ENCODE measurements at regions not wholly inside any gene's neighbourhood (a gene's known extent, or its start where the extent isn't known, plus 50 kb on each side); places are given as distances from the start of the nearest gene placed in this dataset.
"Not testable (repeated sequence)": the region's sequence is repeated elsewhere in the genome, so short reads cannot be mapped to it uniquely, and the experiment has no call there.

DNA sequence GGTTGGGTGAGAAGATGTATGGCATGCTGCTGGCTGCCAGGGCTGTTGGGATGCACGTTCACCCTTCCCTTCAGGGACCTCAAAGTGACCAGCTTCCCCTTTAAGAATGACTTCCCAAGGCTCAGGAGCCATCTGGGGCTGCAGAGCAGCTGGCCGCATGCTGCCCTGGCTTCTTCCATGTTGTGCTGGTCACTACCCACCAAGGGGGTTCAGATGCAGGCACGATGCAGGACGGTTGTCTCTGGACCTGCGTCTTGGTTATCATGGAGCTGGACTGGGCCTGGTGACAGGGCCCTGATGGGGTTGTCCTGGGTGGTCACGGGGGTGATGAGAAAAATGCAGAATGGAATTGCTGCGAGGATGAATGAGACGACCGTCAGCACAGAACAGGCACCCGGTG is 297.8 kb downstream of the POTED start:
- not testable (repeated sequence) for DNase-seq

DNA sequence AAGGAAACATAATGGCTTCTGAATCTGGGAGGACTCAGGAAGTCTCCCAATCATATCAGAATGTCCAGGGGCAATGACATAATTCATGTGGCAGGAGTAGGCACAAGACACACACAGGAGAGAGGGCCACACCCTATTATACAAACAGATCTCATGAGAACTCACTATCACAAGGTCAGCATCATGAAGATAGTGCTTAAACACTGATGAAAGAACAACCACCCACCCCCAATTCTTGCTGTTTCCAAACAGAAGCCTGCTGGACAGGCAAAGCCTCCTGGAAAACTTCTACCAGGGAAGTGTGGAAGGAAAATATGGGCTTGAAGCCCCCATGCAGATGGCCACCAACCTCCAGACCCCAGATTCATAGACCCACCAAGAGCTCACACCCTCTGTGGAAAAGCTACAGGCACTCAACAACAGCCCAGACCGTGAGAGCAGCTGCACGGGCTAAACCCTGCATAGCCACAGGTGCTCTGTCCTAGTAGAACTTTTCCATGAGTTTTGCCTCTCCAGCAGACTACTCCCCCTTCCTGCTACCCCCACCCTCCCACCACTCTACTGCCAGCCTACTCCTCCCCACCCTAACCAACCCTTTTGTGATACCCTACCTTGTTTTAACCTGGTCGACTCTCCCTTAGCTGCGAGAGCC is 287.1 kb downstream of the POTED start:
- not testable (repeated sequence) for DNase-seq

- not testable (repeated sequence) for DNase-seq
These were observed 284.0 kb downstream of the POTED start for GRCh38 chr21:13893617-13894016.

GRCh38 chr21:13893025-13893424 is 283.4 kb downstream of the POTED start:
- not testable (repeated sequence) for DNase-seq

DNA sequence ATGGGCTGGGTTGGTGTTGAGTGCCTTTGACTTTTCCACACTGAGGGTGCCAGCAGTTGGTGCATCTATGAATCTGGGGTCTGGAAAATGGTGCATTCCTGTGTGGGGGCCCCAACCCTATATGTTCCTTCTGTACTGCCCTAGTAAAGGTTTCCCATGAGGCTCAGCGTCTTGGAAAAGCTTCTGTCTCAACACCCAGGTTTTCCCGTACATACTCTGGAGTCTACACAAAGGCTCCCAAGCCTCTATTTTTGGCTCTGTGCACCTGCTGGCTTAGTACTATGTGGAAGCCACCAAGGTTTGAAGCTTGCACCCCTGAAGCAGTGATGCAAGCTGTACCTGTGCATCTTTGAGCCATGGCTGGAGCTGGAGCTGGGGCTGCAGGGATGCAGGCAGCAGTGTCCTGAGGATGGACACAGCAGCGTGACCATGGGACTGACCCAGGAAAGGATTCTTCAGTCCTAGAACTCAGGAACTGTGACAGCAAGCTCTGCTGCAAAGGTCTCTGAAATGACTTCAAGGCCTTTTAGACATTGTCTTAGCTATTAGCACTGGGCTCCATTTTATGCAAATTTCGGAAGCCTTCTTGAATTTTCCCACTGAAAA is 282.7 kb downstream of the POTED start:
- not testable (repeated sequence) for DNase-seq

DNA sequence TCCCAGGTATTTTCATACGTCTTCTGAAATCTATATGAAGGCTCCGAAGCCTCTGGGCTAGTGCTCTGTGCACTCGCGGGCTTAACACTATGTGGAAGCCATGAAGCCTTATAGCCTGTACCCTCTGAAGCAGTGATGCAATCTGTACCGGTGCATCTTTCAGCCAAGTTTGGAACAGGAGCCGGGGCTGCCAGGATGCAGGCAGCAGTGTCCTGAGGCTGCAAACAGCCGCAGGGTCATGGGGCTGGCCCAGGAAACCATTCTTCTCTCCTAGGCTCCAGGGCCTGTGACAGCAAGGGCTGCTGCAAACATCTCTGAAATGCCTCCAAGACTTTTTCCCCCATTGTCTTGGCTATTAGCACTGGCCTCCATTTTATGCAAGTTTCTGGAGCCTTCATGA is 279.6 kb downstream of the POTED start:
- DNase-seq = not testable (repeated sequence)

- not testable (repeated sequence) for DNase-seq
These were observed 274.2 kb downstream of the POTED start for GRCh38 chr21:13883641-13884395.

DNA sequence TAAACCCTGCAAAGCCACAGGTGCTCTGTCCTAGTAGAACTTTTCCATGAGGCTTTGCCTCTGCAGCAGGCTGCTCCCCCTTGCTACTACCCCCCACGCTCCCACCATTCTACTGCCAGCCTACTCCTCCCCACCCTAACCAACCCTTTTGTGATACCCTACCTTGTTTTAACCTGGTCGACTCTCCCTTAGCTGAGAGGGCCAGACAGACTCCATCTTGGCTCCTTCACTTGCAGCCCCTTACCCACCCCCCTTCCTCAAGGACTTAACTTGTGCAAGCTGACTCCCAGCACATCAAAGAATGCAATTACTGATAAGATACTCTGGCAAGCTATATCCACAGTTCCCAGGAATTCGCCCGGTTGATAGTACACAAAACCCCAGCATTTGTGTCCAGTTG is 267.9 kb downstream of the POTED start:
- DNase-seq = not testable (repeated sequence)

DNA sequence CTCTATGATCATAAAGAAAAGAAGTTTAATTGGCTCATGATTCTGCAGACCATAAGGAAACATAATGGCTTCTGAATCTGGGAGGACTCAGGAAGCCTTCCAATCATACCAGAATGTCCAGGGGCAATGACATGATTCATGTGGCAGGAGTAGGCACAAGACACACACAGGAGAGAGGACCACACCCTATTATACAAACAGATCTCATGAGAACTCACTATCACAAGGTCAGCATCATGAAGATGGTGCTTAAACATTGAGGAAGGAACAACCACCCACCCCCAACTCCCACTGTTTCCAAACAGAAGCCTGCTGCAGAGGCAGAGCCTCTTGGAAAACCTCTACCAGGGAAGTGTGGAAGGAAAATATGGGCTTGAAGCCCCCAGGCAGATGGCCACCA is 267.4 kb downstream of the POTED start:
- DNase-seq = not testable (repeated sequence)

- DNase-seq = not testable (repeated sequence)
These were observed 264.4 kb downstream of the POTED start for GRCh38 chr21:13874001-13874400.

- DNase-seq = no peak
These were observed 245.1 kb downstream of the POTED start for GRCh38 chr21:13854638-13855037.

GRCh38 chr21:13850808-13851207 is 241.2 kb downstream of the POTED start:
- DNase-seq = not testable (repeated sequence)

DNA sequence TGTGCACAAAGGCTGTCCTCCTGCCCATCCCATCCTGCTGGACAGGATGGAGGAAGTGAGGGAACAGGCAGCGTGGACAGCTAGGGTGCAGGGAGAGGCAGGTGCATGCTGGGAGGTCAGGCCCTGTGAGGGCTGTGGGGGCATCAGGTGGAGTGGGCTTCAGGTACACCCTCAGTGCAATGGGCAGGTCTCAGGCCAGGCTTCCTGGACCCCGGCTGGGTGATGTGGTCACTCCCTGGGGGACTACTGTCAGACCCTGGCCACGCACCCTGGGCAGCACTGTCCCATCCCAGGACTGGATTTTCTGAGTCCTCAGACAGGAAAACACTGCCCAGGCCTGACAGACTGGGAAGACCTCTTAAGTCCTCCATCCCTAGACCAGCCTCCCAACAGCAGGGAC is 239.9 kb downstream of the POTED start:
- not testable (repeated sequence) for DNase-seq

- not testable (repeated sequence) for DNase-seq
These were observed 237.1 kb downstream of the POTED start for GRCh38 chr21:13846718-13847117.

- DNase-seq = not testable (repeated sequence)
These were observed 235.0 kb downstream of the POTED start for GRCh38 chr21:13844574-13844973.

GRCh38 chr21:13843081-13843480 is 233.5 kb downstream of the POTED start:
- DNase-seq = not testable (repeated sequence)

DNA sequence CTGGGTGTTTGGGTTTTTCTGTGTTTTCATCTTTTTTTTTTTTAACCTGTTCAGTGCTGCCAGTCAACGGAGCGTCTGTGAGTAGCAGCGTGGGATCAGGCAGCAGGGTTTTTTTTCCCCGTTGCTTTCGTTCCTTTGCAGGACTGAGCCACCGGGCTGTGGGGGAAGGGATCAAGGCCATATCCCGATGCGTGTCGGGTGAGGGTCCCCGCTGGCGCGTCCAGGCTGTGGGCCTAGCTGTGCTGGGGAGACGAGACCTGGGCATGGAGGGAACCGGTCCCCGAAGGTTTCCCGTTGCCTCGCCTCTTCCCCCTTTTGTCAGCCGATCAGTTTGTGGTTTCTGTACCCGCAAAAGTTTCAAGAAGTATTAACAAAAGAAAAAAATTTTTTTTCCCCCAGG is 218.1 kb downstream of the POTED start:
- DNase-seq = not testable (repeated sequence)

- DNase-seq = no peak
These were observed 217.6 kb downstream of the POTED start for GRCh38 chr21:13827201-13827600.

GRCh38 chr21:13826511-13826910 is 216.9 kb downstream of the POTED start:
- not testable (repeated sequence) for DNase-seq

DNA sequence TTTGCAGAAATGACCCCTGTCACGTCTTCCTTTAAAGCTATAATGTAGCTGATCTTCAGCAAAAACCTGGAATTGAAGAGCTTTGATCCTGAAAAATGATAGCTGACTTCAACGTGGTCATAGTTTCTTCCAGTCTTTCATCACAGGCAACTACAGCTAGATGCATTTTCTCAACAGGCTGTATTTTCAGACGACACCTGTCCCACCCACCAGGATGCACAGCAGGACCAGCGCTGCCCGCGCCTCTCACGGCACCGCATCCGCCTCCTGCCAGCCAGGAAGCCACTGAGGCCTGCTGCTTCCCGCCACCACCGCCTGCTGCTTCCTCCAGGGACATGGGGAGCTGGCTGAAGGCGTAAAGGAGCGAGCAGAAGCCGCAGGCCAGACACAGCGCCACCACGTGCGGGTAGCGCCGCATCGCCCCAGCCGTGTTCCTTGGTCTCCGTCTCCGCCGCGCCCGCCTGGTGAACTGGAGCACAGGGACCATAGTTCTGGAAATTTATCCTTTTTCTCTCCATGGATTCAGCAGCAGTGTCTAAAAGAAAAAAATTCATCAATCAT is 215.7 kb downstream of the POTED start:
- not testable (repeated sequence) for DNase-seq

- not testable (repeated sequence) for DNase-seq
These were observed 210.7 kb downstream of the POTED start for GRCh38 chr21:13820286-13820685.

- DNase-seq = not testable (repeated sequence)
These were observed 202.6 kb downstream of the POTED start for GRCh38 chr21:13812191-13812590.

DNA sequence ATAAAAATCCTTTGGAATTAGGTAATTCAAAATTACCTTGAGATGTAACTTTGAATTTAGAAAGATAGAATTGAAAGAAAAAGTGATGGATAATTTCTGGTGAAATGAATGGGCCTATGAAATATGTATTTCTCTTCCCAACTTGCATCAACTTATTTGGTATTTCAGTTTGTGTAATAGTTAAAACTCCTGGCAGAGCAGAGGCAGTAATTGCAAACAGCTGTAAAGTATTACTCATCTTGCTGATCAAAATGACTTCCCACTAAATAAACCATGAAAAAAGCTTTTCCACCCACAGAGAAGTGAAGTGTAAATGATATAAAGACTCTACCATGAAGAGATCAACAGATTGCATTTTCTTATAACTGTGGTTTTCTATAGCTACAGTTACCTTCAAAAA is 201.0 kb downstream of the POTED start:
- not testable (repeated sequence) for DNase-seq

All from DMS 273 treated with DMSO at 0.1 percent for 48 hours (cell line).